Smooth muscle cell (in vitro differentiated cells): ENCODE measurements at regions not wholly inside any gene's neighbourhood (a gene's known extent, or its start where the extent isn't known, plus 50 kb on each side); places are given as distances from the start of the nearest gene placed in this dataset.

ENCODE experiments used
- DNase-seq: peaks from one replicate; lab custom pipeline; 2025; ENCODE audit not compliant: unreplicated experiment; lab: John Stamatoyannopoulos, UW
- H2AFZ ChIP-seq: fragments of 200-600 bp; sonication (generic); 2 replicates; pipeline ENCODE4 v1.6.0; 2016; ENCODE audit warnings: antibody characterized with exemption, low read depth, mild to moderate bottlenecking
- H3F3A ChIP-seq: fragments of 200-600 bp; sonication (generic); 2 replicates; pipeline ENCODE4 v1.6.0; 2017; ENCODE audit warnings: antibody characterized with exemption, low read depth
- H3K27ac ChIP-seq: fragments of 200-600 bp; sonication (generic); 2 replicates; pipeline ENCODE4 v1.5.1; 2016; ENCODE audit warnings: low read depth, mild to moderate bottlenecking
- H3K27me3 ChIP-seq: fragments of 200-600 bp; sonication (generic); 2 replicates; pipeline ENCODE4 v1.6.1; 2016; ENCODE audit warnings: low read depth, mild to moderate bottlenecking
- H3K36me3 ChIP-seq: fragments of 200-600 bp; sonication (generic); 2 replicates; pipeline ENCODE4 v1.5.1; 2016; ENCODE audit warnings: low read depth
- H3K4me1 ChIP-seq: fragments of 200-600 bp; sonication (generic); 2 replicates; pipeline ENCODE4 v1.5.1; 2016; ENCODE audit warnings: low read depth
- H3K4me2 ChIP-seq: fragments of 200-600 bp; sonication (generic); 2 replicates; pipeline ENCODE4 v1.6.0; 2016; ENCODE audit warnings: mild to moderate bottlenecking
- H3K4me3 ChIP-seq: fragments of 200-600 bp; sonication (generic); 2 replicates; pipeline ENCODE4 v1.5.1; 2016; ENCODE audit warnings: mild to moderate bottlenecking
- H3K79me2 ChIP-seq: fragments of 200-600 bp; sonication (generic); 2 replicates; pipeline ENCODE4 v1.6.0; 2016; ENCODE audit warnings: low read depth, mild to moderate bottlenecking
- H3K9ac ChIP-seq: fragments of 200-600 bp; sonication (generic); 2 replicates; pipeline ENCODE4 v1.6.0; 2016; ENCODE audit warnings: low read depth
- H3K9me3 ChIP-seq: fragments of 200-600 bp; sonication (generic); replicated peaks from 2 replicates; pipeline ENCODE4 v1.5.1; 2016; ENCODE audit warnings: low read depth
- H4K20me1 ChIP-seq: fragments of 200-600 bp; sonication (generic); 2 replicates; pipeline ENCODE4 v1.6.0; 2016; ENCODE audit warnings: low read depth
- CTCF ChIP-seq: fragments of 200-600 bp; sonication (generic); IDR thresholded peaks from 2 replicates; pipeline ENCODE4 v1.5.1; 2017; ENCODE audit warnings: borderline replicate concordance, mild to moderate bottlenecking, antibody characterized with exemption; ENCODE audit not compliant: insufficient read depth, poor library complexity, severe bottlenecking
- WGBS: methylation state at CpG from one replicate; pipeline ENCODE4 v1.1.7; 2016; ENCODE audit warnings: low lambda C conversion rate; 5-methylcytosine and 5-hydroxymethylcytosine counted together

DNA sequence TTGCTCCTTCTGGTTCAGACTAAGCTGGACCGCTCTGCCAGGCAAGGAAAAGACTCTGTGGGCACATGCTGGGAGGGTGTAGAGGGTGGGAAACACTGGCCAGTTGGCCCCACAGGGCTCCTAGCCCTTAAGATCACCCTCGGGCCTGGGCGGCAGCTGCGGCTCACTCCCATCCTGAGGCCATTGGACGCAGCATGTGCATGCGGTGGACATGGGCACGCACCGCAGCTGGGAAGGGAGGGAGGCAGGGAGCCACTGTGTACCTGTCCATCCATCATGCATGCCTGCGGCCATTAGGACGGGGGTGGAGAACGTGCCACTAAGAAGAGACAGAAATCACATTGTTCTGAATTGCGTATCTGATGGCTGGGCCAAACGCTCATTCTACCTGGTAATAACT is 140.1 kb upstream of the THBS2 start:
- Histone ChIP-seq H3F3A (no peaks in the 10 kb centered on the region), H4K20me1 (no peaks in the 10 kb centered on the region), H3K4me3 (no peak overlapping the region), H3K36me3 (no peaks in the 10 kb centered on the region), H3K9ac (no peak overlapping the region), H3K9me3 (no peaks in the 10 kb centered on the region), H2AFZ (no peak overlapping the region), H3K79me2 (no peaks in the 10 kb centered on the region), H3K4me2 (no peak overlapping the region), H3K27ac (no peak overlapping the region), H3K4me1 (no peaks in the 10 kb centered on the region), H3K27me3 (no peaks in the 10 kb centered on the region)
- WGBS = 94% methylated on average over 13 of the region's 13 CpGs
- DNase-seq = no peak
- no peak for TF ChIP-seq CTCF

GRCh38 chr6:169391473-169392071 is 137.9 kb upstream of the THBS2 start:
- Histone ChIP-seq H3K27me3 (no peaks in the 10 kb centered on the region), H3K79me2 (no peaks in the 10 kb centered on the region), H3K4me1 (no peaks in the 10 kb centered on the region), H3K9ac (no peak overlapping the region), H3K4me3 (no peak overlapping the region), H3K4me2 (no peak overlapping the region), H3F3A (no peaks in the 10 kb centered on the region), H3K36me3 (no peaks in the 10 kb centered on the region), H4K20me1 (no peaks in the 10 kb centered on the region), H3K27ac (no peak overlapping the region), H3K9me3 (no peaks in the 10 kb centered on the region), H2AFZ (no peak overlapping the region)
- TF ChIP-seq CTCF = no peak
- DNase-seq = no peak
- 95% methylated on average over 2 of the region's 2 CpGs for WGBS

GRCh38 chr6:169388395-169389166 is 134.9 kb upstream of the THBS2 start:
- DNase-seq = no peak
- no peaks in the 10 kb centered on the region for H3K27me3 ChIP-seq
- TF ChIP-seq CTCF = no peak
- no peaks in the 10 kb centered on the region for H3K9me3 ChIP-seq
- no peaks in the 10 kb centered on the region for H3K36me3 ChIP-seq
- H4K20me1 ChIP-seq = no peaks in the 10 kb centered on the region
- H3K27ac ChIP-seq = no peak overlapping the region
- no peaks in the 10 kb centered on the region for H3F3A ChIP-seq
- H3K79me2 ChIP-seq = no peaks in the 10 kb centered on the region
- no peak overlapping the region for H3K4me2 ChIP-seq
- H3K4me1 ChIP-seq = no peaks in the 10 kb centered on the region
- H2AFZ ChIP-seq = no peak overlapping the region
- no peak overlapping the region for H3K9ac ChIP-seq
- no peak overlapping the region for H3K4me3 ChIP-seq
- 78% methylated on average over 20 of the region's 20 CpGs for WGBS
